HG03097 (cell line): ENCODE measurements at regions not wholly inside any gene's neighbourhood (a gene's known extent, or its start where the extent isn't known, plus 50 kb on each side); places are given as distances from the start of the nearest gene placed in this dataset.
"Not testable (repeated sequence)": the region's sequence is repeated elsewhere in the genome, so short reads cannot be mapped to it uniquely, and the experiment has no call there.

Experiments
- ATAC-seq: cut with Tn5 transposase; IDR thresholded peaks from one replicate; pipeline ENCODE4 v1.9.1; 2021; ENCODE audit not compliant: unreplicated experiment, low FRiP score

DNA sequence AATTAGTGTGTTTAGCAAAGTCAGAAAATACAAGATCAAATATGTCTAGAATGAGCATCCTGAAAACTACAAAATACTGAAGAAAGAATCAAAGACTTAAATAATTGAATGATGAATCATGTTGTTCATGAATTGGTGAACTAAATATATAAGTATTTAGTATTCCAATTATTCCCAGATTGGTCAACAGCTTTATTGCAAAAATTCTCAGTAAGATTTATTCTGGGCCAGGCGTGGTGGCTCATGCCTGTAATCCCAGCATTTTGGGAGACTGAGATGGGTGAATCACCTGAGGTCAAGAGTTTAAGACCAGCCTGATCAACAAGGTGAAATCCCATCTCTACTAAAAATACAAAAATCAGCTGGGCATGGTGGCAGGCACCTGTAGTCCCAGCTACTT lies 250.0 kb upstream of the NECTIN3 start:
- no peak for ATAC-seq

DNA sequence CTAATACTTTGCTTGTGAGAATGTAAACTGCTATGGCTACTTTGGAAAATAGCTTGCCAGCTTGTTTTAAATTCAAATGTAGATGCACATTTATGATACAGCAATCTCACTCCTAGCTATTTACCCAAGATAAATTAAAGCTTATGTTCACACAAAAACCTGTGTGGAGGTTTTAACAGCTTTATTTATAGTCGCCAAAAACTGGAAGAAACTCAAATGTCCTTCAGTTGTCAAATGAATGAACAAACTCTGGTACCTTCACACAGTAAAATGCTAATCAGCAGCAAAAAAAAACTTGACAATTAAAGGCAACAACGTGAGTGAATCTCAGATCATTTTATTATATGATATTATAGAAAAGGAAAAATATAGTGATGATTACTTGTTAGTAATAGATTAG lies 248.6 kb upstream of the NECTIN3 start:
- ATAC-seq, result no peak

DNA sequence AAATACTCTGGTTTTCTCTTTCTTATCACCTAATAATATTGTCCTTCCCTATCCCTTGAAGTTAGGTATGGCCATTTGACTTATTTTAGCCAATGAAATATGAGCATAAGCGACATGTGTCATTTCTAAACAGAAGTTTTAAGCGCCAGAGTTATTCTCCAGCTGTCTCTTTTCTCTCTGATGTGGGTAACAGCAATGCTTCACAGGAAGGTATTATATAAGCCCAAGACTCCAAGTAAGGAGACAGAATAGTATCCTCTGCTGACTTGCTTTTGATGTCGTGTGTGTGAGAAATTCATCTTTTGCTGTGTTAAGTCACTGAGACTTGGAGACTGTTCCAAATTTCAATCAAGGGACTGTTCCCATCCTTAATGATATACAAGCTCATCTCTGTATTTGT lies 224.6 kb upstream of the NECTIN3 start:
- ATAC-seq, result no peak

DNA sequence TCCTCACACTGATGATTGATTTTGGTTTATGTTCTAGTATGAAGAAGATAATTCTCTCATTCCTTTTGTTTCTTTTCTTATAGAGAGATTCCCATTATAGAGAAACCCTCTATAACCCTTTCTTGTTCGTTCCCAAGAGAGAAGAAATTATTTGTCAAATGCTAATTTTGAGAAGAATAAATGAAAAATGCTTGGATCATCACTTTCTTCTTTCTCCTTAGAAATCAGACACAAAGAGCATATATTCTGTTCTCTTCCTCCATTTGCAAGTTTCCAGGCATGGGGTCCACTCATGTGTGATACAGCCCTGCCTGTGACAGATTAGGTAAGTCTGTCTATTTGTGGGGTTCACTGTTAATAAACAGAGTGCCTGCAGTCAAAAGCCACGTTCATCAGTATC lies 222.6 kb upstream of the NECTIN3 start:
- ATAC-seq, result no peak

DNA sequence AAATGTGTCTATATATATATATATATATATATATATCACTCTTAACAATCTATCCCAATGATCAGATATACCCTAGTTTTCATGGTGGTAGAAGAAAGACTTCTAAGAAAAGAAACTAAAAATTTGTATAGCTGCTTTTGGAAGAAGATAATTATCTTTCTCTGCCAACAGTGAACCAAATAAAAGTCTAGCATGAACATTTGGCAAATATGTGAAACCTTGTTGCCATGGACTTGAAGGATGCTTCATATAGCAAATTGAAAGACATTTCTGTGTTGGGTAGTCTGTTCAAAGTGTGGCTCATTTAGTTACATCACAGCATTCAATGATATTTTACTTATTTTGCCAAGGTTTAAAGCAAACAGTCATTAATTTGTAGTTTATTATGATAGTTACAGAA lies 219.9 kb upstream of the NECTIN3 start:
- no peak for ATAC-seq

DNA sequence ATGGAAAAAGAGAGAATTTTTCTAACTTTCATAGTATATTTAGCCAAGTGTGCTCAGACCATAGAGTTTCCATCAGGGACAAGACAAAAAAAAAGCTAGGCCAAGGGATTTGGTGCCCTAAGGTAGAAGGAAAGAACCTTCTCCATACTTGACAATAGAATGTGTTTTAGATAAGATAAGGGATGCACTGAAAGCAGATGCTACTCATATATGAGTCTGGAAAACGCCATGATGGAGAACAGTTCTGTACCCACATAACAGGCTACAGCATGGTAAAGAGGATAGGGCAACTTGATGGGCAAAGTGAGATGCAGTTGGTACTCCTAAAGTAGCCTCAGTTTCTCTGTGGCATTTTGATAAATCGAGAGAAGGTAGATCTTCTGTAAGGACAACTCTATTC lies 216.4 kb upstream of the NECTIN3 start:
- ATAC-seq, result no peak

DNA sequence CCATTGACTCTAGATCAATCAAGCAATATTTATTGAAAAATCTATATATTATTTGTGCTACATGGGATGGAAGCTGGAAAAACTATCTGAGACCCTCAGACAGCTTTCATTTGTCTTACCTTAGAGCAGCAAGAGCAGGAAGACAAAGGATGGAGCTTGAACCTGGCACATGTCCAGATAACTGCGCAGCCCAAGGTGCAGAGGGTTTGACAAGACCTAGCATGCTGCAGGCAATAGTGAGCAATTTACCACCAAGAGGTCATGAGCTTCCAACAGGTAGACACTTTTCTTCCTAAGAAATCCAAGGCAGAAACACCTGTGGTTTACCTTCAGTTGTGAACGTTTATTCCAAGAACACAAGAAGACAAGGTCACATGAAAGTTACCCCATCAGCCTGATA lies 214.7 kb upstream of the NECTIN3 start:
- ATAC-seq, result no peak

DNA sequence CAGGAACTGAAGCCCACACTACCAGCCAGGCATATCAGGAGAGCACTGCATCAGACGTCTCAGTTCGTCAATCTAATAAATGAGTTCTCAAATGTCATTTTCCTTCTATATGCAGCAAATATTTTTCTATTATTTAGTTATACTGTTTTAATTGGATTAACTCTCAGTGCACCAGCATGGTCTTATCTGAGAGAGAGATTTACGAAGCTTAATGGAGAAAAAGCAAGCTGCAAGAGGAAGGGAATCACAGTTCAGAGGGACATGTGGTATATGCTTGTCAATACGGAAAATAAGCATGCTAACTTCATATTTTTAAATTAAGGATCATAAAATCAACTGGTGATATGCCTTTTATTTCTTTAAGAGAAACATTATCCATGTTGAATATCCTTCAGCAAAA lies 213.1 kb upstream of the NECTIN3 start:
- ATAC-seq, result no peak

DNA sequence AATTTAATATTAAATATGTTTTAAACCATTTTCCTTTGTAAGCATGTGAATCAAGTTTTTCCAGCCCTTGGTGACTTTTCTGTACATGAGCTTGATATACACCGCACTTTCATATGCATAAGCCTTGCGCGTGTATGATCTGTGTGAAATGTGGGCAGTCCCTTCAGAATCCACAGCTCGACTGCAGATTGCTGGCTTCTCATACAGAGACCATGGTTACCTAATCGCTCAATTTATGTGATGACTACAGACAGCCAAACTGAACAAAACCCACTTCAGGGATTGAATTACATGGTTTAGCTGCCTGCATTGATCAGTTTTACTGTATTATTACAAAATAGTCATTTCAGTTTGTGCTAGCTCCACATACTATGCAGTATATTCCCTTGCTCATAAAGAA lies 212.3 kb upstream of the NECTIN3 start:
- no peak for ATAC-seq

DNA sequence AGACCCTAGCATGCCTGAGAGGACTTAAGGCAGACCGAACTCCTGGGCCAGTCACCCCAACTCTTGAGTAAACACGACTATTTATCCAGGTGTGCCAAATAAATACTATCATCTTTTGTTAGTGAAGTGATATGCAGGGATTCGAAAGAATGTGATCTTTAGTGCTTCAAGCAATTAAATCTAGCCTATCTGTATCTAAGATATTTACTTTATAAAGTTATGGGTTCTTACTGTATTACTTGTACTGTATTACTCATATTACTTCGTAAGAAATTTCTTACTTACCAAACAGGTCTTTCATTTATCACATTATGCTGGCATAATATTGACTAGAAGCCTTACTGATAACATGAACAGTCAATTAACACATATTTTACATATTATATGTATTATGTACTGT lies 211.6 kb upstream of the NECTIN3 start:
- ATAC-seq, result no peak

DNA sequence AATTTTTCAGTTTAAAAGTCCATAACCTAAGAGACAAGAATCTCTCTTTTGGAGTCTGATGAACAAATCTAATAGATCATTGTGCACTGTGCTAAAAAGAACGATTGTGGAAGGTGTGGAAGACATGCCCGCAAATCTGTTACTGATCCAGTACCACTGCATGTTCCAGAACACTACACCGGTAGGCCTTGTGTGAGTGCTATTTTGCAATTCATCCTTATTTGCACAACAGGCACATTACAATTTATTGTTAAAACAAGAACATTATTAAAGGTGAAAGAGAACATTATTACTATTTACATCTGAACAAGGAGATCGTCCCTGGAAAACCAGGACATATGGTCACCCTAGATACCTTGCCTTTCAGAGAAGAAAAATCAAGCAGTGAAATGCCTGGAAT lies 205.7 kb upstream of the NECTIN3 start:
- no peak for ATAC-seq

DNA sequence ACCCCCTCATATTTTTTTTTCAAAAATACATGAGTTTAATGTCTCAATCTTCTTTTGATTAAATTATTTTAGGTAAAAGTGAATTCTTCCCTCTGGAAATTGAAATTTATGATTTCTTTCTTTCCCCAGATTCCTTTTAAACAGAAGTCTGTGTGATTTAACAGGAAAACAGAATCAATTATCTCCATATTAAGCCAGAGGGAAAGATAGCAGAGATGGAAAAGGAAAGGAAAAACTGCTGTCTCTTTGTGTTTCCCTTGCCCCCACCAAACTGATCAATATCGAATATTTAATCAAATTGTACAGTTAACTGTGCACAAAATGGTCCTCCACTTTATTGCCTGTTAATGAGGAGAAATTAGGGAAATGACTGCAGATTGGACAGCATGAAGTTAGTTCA lies 203.5 kb upstream of the NECTIN3 start:
- no peak for ATAC-seq

DNA sequence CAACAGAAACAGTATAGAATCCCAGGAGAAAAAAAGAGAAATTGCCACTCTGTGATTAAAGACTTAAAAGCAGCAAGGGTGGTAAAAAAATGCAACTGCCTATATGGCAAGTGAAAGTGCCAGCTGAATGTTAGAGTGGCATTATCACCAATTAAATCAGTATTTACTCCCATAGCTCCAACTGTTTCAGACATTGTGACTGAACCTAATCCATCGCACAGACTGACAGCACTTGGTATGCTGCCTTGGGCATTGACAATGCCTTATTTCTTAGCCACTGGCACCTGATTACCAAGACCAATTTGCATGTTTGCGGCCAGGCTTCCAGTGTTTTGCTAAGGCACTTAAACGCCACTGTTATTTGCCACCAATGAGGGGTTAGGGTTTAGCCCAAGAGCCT lies 201.9 kb upstream of the NECTIN3 start:
- no peak for ATAC-seq

DNA sequence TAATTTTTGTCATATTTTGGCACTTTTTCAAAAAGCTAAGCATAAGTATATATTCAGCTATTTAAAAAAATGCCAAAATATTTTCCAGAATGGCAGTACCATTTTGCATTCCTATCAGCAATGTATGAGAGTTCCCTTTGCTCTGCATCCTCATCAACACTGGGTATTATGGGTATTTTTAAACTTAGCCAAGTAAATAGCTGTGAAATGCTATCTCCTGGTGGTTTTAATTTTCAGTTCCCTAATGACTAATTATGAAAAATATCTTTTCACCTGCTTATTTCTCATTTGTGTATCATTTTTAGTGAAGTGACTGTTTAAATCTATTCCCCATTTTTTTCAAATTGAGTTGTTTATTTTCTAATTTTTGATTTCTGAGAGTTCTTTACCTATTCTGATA lies 199.7 kb upstream of the NECTIN3 start:
- ATAC-seq, result no peak

DNA sequence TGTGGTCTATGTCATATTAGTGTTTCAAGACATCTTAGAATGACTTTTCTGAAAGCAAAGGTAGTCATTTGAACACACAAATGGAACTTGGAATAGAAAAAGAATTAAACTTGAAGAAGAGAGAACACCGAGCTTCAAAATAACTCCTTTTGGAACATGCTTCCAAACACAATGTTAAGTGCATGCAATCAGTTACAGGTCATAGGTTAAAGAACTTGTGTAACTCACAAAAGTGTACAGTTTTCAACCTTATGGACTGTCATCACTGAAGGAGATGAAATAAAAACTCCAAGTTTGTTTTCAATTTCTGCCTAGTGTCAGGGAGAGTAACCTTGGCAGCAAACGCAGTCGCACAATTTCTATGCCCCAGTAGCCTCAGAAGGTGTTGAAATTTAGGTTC lies 192.9 kb upstream of the NECTIN3 start:
- no peak for ATAC-seq

DNA sequence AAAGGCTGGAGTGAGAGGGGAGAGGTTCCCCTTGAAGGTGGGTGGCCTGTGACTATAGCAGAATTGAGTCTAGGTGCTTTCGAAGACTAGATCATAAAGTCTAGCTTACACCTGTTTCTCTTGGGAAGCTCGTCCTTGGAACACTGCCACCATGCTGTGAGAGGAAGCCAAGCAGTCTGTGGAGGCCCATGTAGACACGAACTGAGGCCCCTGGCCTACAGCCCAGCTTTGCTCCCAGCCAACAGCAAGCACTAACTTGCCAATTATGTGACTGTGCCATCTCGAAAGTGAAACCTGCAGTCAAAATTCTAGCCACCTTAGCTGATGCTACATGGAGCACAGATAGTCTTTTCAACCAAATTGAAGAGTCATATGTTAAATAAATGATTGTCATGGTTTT lies 190.5 kb upstream of the NECTIN3 start:
- no peak for ATAC-seq

DNA sequence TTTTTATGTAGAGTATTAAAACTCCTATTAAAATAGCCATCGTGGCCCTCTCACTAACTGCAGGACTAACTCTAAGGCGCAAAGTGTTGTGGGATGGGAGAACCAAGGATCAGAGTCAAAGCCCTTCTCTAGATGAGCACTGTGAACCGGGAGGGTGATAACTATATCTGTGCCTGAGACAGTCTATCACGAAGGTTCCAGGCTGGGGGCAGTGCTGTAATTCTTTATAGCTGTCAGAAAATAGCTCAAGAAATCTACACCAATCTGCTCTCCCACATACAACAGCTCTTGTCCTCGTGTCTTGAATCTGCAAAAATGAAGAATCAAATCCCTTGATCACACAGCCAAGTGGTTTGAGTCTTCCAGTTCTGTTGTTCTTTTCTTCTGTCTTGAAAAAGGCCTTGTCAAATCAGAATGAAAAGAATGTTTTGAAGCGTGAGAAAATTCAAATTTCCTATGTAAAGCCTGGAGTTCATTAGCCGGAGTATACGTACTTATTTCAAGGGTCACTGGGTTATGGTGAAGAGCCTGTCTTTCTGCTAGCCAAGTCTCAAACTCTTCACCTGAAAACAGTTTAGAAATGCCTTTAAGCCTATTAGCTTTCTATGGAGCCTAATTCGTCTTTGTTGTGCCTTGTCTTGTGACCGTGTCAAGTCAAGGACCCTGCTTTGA lies 185.3 kb upstream of the NECTIN3 start:
- ATAC-seq, result no peak

DNA sequence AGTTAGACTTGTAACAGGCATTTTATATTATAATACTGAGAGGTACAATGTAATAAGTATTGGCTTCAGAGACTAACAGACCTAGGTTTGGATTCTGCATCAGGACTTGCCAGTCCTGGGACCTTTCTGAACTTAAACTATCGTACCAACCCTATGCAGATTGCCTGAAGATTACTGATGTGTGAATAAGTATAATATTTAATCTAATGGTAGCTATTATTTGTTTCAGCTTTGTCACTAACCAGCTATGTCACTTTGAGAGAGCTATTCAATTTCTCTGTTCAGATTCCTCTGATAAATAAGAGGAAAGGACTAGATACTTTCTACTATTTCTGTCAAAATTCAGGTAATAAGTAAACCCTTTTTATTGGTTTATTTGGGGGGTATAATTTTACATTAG lies 184.4 kb upstream of the NECTIN3 start:
- ATAC-seq, result no peak

DNA sequence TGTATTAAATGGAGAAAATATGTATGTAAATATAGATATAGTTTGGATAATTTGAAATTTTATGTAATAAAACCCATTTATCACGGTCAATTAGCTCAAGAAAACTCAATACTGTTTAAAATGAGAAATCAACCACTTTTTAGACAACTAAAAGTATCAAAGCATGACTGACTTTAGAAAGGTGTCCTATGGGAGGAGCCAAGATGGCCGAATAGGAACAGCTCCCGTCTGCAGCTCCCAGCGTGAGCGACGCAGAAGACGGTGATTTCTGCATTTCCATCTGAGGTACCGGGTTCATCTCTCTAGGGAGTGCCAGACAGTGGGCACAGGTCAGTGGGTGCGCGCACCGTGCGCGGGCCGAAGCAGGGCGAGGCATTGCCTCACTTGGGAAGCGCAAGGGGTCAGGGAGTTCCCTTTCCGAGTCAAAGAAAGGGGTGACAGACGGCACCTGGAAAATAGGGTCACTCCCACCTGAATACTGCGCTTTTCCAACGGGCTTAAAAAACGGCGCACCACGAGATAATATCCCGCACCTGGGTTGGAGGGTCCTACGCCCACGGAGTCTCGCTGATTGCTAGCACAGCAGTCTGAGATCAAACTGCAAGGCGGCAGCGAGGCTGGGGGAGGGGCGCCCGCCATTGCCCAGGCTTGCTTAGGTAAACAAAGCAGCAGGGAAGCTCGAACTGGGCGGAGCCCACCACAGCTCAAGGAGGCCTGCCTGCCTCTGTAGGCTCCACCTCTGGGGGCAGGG lies 182.8 kb upstream of the NECTIN3 start:
- ATAC-seq, result not testable (repeated sequence)

DNA sequence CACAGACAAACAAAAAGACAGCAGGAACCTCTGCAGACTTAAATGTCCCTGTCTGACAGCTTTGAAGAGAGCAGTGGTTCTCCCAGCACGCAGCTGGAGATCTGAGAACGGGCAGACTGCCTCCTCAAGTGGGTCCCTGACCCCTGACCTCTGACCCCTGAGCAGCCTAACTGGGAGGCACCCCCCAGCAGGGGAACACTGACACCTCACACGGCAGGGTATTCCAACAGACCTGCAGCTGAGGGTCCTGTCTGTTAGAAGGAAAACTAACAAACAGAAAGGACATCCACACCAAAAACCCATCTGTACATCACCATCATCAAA lies 182.3 kb upstream of the NECTIN3 start:
- not testable (repeated sequence) for ATAC-seq

DNA sequence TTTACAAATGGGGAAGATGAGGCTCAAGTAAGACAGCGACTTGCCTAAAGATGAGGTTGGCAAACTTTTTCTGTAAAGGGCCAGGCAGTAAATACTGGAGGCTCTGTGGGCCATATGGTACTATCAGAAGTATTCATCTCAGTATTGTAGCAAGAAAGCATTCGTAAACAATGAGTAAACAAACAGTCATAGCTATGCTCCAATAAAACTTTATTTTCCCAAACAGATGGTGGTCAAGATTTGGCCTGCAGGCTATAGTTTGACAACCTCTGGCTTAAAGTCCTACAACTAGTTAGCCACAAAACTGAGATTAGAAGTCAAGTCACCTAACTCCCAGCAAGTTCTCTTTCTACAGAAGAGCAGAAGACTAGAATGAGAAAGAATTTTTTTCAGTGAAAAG lies 177.0 kb upstream of the NECTIN3 start:
- ATAC-seq, result no peak

DNA sequence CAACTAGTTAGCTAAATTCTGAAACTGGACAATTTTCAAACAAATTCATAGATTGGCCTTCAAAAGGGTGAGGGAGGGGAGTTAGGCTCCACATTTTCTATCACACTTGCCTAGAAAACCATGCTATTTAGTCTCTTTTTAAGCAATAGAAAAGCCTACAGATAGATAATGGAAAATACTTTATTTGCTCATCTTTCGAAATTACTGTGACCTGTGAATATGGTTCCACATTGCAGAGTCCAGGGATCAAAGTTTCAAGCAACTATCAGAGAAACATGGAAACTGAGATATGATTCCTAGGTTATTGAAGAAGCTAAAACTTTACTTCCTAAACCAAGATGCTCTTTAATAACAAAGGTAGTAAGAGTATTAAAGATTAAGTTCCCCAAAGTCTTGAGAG lies 176.6 kb upstream of the NECTIN3 start:
- ATAC-seq, result no peak

DNA sequence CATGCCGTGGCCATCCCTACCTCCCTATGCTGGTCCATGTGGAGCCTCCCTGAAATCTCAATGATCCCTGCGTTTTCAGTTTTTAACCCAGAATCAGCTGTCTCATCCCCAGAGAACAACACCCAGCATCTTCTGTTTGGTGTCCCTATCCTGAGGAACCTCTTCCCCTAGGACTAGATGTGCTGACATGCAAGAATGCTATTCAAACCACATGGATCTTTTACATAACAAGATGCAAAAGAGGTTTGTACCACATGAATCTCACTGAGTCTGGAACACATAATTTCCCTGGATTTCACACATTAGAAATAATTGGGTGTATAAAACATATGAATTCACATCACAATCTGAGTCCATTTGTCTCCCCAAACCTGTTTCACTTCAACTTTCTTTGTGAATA lies 174.6 kb upstream of the NECTIN3 start:
- ATAC-seq, result no peak
